PC-9 (cell line): ENCODE measurements at regions not wholly inside any gene's neighbourhood (a gene's known extent, or its start where the extent isn't known, plus 50 kb on each side); places are given as distances from the start of the nearest gene placed in this dataset.

Experiments
- EZH2 ChIP-seq: fragments of 200-600 bp; sonication (generic); IDR thresholded peaks from 2 replicates; pipeline ENCODE4 v1.8.0; 2017; ENCODE audit warnings: antibody characterized with exemption, low read depth
- TF ChIP-seq, protein P1 (sequence below): fragments of 200-600 bp; sonication (generic); conservative IDR thresholded peaks from 2 replicates; pipeline ENCODE4 v1.6.1; 2017; ENCODE audit warnings: mixed run types, antibody characterized with exemption, mild to moderate bottlenecking, moderate library complexity

DNA sequence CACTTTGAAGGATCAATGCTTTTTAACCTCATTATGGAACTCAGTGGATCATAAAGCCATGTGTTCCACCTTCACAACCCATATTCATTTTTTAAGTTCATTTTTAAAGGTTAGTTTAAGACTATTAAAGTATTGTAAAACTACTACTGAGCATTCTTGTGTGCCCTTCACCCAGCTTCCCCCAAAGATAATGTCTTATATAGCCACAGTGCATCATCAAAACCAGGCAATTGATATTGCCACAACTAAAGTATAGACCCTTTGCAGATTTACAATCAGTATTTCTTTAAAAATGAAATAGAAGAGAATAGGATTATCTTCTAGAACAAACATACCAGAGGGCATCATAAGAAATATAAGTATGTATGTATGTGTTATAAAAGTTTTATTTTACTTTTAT, 597.1 kb downstream of the CCSER2 start:
- TF ChIP-seq, protein P1, sequence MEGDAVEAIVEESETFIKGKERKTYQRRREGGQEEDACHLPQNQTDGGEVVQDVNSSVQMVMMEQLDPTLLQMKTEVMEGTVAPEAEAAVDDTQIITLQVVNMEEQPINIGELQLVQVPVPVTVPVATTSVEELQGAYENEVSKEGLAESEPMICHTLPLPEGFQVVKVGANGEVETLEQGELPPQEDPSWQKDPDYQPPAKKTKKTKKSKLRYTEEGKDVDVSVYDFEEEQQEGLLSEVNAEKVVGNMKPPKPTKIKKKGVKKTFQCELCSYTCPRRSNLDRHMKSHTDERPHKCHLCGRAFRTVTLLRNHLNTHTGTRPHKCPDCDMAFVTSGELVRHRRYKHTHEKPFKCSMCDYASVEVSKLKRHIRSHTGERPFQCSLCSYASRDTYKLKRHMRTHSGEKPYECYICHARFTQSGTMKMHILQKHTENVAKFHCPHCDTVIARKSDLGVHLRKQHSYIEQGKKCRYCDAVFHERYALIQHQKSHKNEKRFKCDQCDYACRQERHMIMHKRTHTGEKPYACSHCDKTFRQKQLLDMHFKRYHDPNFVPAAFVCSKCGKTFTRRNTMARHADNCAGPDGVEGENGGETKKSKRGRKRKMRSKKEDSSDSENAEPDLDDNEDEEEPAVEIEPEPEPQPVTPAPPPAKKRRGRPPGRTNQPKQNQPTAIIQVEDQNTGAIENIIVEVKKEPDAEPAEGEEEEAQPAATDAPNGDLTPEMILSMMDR: no peak
- TF ChIP-seq EZH2: no peak
